Astrocyte (in vitro differentiated cells and primary cell): ENCODE measurements at regions not wholly inside any gene's neighbourhood (a gene's known extent, or its start where the extent isn't known, plus 50 kb on each side); places are given as distances from the start of the nearest gene placed in this dataset.

Experiments
- EZH2 ChIP-seq: IDR thresholded peaks from 2 replicates; pipeline ENCODE4 v1.6.1; 2012; ENCODE audit warnings: mild to moderate bottlenecking, low read length, inconsistent platforms; ENCODE audit not compliant: insufficient read depth
- TF ChIP-seq, protein P1 (sequence below): IDR thresholded peaks from 2 replicates; pipeline ENCODE4 v1.5.1; 2011; ENCODE audit warnings: low read depth, mild to moderate bottlenecking, inconsistent platforms, low read length, moderate library complexity; ENCODE audit not compliant: insufficient read depth

DNA sequence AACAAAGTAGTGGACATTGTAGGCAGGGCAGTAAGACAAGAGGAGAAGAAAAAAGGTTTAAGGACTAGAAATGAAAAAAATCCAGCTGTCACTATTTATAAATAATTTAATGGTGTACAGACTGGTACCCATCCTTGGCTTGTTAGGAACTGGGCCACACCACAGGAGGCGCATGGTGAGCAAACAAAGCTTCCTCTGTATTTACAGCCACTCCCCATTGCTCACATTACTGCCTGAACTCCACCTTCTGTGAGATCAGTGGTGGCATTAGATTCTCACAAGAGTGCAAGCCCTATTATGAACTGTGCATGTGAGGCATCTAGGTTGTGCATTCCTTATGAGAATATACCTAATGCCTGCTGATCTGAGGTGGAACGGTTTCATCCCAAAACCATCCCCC lies 62.6 kb upstream of the DMAC1 start:
- TF ChIP-seq, protein P1, sequence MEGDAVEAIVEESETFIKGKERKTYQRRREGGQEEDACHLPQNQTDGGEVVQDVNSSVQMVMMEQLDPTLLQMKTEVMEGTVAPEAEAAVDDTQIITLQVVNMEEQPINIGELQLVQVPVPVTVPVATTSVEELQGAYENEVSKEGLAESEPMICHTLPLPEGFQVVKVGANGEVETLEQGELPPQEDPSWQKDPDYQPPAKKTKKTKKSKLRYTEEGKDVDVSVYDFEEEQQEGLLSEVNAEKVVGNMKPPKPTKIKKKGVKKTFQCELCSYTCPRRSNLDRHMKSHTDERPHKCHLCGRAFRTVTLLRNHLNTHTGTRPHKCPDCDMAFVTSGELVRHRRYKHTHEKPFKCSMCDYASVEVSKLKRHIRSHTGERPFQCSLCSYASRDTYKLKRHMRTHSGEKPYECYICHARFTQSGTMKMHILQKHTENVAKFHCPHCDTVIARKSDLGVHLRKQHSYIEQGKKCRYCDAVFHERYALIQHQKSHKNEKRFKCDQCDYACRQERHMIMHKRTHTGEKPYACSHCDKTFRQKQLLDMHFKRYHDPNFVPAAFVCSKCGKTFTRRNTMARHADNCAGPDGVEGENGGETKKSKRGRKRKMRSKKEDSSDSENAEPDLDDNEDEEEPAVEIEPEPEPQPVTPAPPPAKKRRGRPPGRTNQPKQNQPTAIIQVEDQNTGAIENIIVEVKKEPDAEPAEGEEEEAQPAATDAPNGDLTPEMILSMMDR, result no peak
- no peak for TF ChIP-seq EZH2
